OCI-LY7 (cell line): ENCODE measurements at regions not wholly inside any gene's neighbourhood (a gene's known extent, or its start where the extent isn't known, plus 50 kb on each side); places are given as distances from the start of the nearest gene placed in this dataset.

ENCODE experiments used
- BruUV-seq: library from RNA; stranded (reverse); fragments of 400-500 nt; replicated peaks from 2 replicates; lab custom pipeline; 2021; lab: Mats Ljungman, UMichigan
- CTCF ChIA-PET: fragments of 300-600 bp; sonication (Branson Sonifier 250); formaldehyde crosslinking; loops from one replicate; lab custom pipeline; 2022; ENCODE audit warnings: antibody characterized with exemption; ENCODE audit not compliant: unreplicated experiment; lab: Charles Lee
- POLR2A ChIA-PET: fragments of 300-600 bp; sonication (Branson Sonifier 250); formaldehyde crosslinking; loops from one replicate; lab custom pipeline; 2022; ENCODE audit warnings: antibody characterized with exemption; lab: Charles Lee
- DNase-seq: peaks from one replicate; pipeline ENCODE4 v3.0.0-alpha.2; 2015; ENCODE audit warnings: low spot score
- H2AFZ ChIP-seq: fragments of 200-600 bp; sonication (generic), shearing (Covaris generic); 2 replicates; pipeline ENCODE4 v1.6.1; 2014; ENCODE audit warnings: mild to moderate bottlenecking, antibody characterized with exemption, low read length, moderate library complexity
- H3K27ac ChIP-seq: fragments of 200-600 bp; sonication (generic); 2 replicates; pipeline ENCODE4 v1.5.1; 2014; ENCODE audit warnings: mixed run types, low read depth, mild to moderate bottlenecking, moderate library complexity, low read length, inconsistent platforms; ENCODE audit not compliant: poor library complexity, severe bottlenecking
- H3K36me3 ChIP-seq: fragments of 200-600 bp; sonication (generic); 2 replicates; pipeline ENCODE4 v1.6.1; 2014; ENCODE audit warnings: mild to moderate bottlenecking, antibody characterized with exemption, low read length, moderate library complexity, mixed read lengths; ENCODE audit not compliant: insufficient read depth
- H3K4me1 ChIP-seq: fragments of 200-600 bp; sonication (generic); 2 replicates; pipeline ENCODE4 v1.5.1; 2014; ENCODE audit warnings: mild to moderate bottlenecking, low read length; ENCODE audit not compliant: insufficient read depth, poor library complexity, severe bottlenecking
- H3K4me2 ChIP-seq: fragments of 200-600 bp; sonication (generic); 2 replicates; pipeline ENCODE4 v1.6.1; 2014; ENCODE audit warnings: mild to moderate bottlenecking, low read length
- H3K4me3 ChIP-seq: fragments of 200-600 bp; sonication (generic); 2 replicates; pipeline ENCODE4 v1.5.1; 2014; ENCODE audit warnings: mild to moderate bottlenecking, low read depth, low read length; ENCODE audit not compliant: poor library complexity, severe bottlenecking
- H3K79me2 ChIP-seq: fragments of 200-600 bp; sonication (generic); 2 replicates; pipeline ENCODE4 v1.6.1; 2016; ENCODE audit warnings: low read depth, mild to moderate bottlenecking, low read length, moderate library complexity, mixed read lengths; ENCODE audit not compliant: insufficient read depth
- H3K9me2 ChIP-seq: fragments of 200-600 bp; sonication (generic); 2 replicates; pipeline ENCODE4 v1.6.1; 2016; ENCODE audit warnings: mild to moderate bottlenecking, low read length, mixed read lengths; ENCODE audit not compliant: insufficient read depth
- H3K9me3 ChIP-seq: fragments of 200-600 bp; sonication (generic); 2 replicates; pipeline ENCODE4 v1.6.1; 2014; ENCODE audit warnings: mild to moderate bottlenecking, mixed run types, low read length, mixed read lengths
- H4K20me1 ChIP-seq: fragments of 200-600 bp; sonication (generic); 2 replicates; pipeline ENCODE4 v1.6.1; 2014; ENCODE audit warnings: mild to moderate bottlenecking, antibody characterized with exemption, low read length, moderate library complexity, mixed read lengths; ENCODE audit not compliant: insufficient read depth
- CTCF ChIP-seq: fragments of 200-600 bp; sonication (generic); conservative IDR thresholded peaks from 2 replicates; pipeline ENCODE4 v1.5.1; 2014; ENCODE audit warnings: mild to moderate bottlenecking, antibody characterized with exemption, low read length, moderate library complexity, mixed read lengths
- EZH2phosphoT487 ChIP-seq: fragments of 200-600 bp; sonication (generic); IDR thresholded peaks from 2 replicates; pipeline ENCODE4 v1.6.1; 2018; ENCODE audit warnings: low read depth, borderline replicate concordance, mild to moderate bottlenecking, mixed run types, antibody characterized with exemption, low read length, moderate library complexity, mixed read lengths
- intact Hi-C: fragments of 100-400 bp; cut with micrococcal nuclease; formaldehyde crosslinking; loops from one replicate; pipeline ENCODE4 v1.10.0; 2022; ENCODE audit not compliant: unreplicated experiment

GRCh38 chr3:126259411-126260391, 79.3 kb upstream of the ALDH1L1 start:
- H3K27ac ChIP-seq, result peak overlapping the region; percentile 73
- no peaks in the 10 kb centered on the region for H3K36me3 ChIP-seq
- intact Hi-C loops, result loop anchor here (1.0 kb wide), 2 partner anchors 29 to 130 kb away; no protein-coding TSS in a partner anchor
- TF ChIP-seq EZH2phosphoT487, result no peak
- peak; percentile 73 for TF ChIP-seq CTCF
- H3K4me1 ChIP-seq, result peaks cover 37% of the 10 kb centered on the region
- H3K9me3 ChIP-seq, result no peaks in the 10 kb centered on the region
- POLR2A ChIA-PET, result interaction anchor here (1.0 kb wide), 1 partner anchor 28 kb away, joined by 3 read pairs; no protein-coding TSS in a partner anchor
- CTCF ChIA-PET, result no interaction called here
- peak overlapping the region; percentile 50 for H3K4me2 ChIP-seq
- no peaks in the 10 kb centered on the region for H4K20me1 ChIP-seq
- H2AFZ ChIP-seq, result peak overlapping the region; percentile 61; the same call in 1 of the 2 replicates
- no TSS peak for BruUV-seq
- H3K79me2 ChIP-seq, result no peaks in the 10 kb centered on the region
- H3K4me3 ChIP-seq, result no peak overlapping the region
- peak; percentile 35 for DNase-seq
- H3K9me2 ChIP-seq, result no peaks in the 10 kb centered on the region

DNA sequence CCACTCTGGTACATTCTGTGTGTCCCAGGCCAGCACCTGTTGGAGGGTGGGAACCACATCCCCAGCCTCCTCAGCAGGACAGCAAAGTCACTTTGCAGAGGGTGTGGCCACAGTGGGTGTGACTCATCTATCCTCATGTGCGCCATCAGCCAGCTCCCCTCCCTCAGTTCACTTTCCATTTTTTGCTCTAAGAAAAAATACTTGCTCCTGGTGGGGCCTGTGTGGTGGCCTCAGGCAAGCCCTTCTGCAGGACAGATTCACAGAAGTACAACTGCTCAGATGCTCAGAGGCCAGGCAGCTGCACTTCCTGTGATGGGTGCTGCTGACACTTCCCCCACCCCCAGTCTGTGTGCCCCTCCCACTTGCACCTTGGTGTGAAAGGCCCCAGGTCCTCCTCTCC, 78.3 kb upstream of the ALDH1L1 start:
- no peaks in the 10 kb centered on the region for H4K20me1 ChIP-seq
- TF ChIP-seq EZH2phosphoT487, result no peak
- no peak for TF ChIP-seq CTCF
- no TSS peak for BruUV-seq
- no peaks in the 10 kb centered on the region for H3K36me3 ChIP-seq
- H3K27ac ChIP-seq, result peak overlapping the region; percentile 51
- CTCF ChIA-PET, result interaction anchor here (0.6 kb wide), 1 partner anchor 817 kb away, joined by 3 read pairs; no protein-coding TSS in a partner anchor
- H3K4me2 ChIP-seq, result peak overlapping the region; percentile 50
- intact Hi-C loops, result loop anchor here (1.0 kb wide), 2 partner anchors 30 to 131 kb away; no protein-coding TSS in a partner anchor
- no peak overlapping the region for H3K4me3 ChIP-seq
- peak overlapping the region; percentile 61 for H2AFZ ChIP-seq
- DNase-seq, result peak; percentile 83
- H3K79me2 ChIP-seq, result no peaks in the 10 kb centered on the region
- H3K4me1 ChIP-seq, result peaks cover 37% of the 10 kb centered on the region
- POLR2A ChIA-PET, result no interaction called here
- H3K9me2 ChIP-seq, result no peaks in the 10 kb centered on the region
- no peaks in the 10 kb centered on the region for H3K9me3 ChIP-seq
